ENCODE measurements at regions not wholly inside any gene's neighbourhood (a gene's known extent, or its start where the extent isn't known, plus 50 kb on each side); places are given as distances from the start of the nearest gene placed in this dataset.

DNA sequence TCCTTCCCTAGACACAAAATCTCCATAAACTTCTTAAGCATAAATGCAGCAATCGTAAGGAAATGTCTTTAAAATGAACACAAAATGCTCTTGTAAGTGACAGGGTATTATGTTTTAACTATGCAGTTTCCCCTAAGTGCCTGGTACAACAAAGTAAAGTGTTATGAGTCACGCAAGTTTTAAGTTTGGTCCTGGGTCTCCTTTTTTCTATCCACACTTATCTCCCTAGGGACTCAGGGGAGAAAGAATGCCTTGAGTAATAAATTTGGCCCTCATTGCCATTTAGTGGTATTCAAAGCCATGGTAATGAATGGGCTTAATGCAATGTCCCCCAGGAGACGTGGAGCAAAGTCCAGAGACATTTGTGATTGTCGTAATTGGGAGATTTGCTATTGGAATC, 149.1 kb downstream of the MAGEB17 start:
- TF ChIP-seq POLR2AphosphoS5 (IDR thresholded peaks at IDR 0.05) (no peak), EP300 (IDR thresholded peaks at IDR 0.05) (no peak), POLR2A (IDR thresholded peaks at IDR 0.05) (no peak)
- TF ChIP-seq, protein P1, sequence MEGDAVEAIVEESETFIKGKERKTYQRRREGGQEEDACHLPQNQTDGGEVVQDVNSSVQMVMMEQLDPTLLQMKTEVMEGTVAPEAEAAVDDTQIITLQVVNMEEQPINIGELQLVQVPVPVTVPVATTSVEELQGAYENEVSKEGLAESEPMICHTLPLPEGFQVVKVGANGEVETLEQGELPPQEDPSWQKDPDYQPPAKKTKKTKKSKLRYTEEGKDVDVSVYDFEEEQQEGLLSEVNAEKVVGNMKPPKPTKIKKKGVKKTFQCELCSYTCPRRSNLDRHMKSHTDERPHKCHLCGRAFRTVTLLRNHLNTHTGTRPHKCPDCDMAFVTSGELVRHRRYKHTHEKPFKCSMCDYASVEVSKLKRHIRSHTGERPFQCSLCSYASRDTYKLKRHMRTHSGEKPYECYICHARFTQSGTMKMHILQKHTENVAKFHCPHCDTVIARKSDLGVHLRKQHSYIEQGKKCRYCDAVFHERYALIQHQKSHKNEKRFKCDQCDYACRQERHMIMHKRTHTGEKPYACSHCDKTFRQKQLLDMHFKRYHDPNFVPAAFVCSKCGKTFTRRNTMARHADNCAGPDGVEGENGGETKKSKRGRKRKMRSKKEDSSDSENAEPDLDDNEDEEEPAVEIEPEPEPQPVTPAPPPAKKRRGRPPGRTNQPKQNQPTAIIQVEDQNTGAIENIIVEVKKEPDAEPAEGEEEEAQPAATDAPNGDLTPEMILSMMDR (IDR thresholded peaks at IDR 0.05) = no peak
